Liver (tissue), 7 donors: ENCODE measurements at regions not wholly inside any gene's neighbourhood (a gene's known extent, or its start where the extent isn't known, plus 50 kb on each side); places are given as distances from the start of the nearest gene placed in this dataset.

Source experiments
- DNase-seq: peaks from one replicate; pipeline ENCODE4 v3.0.0-alpha.2; 2017; ENCODE audit warnings: low spot score
- H3K27ac ChIP-seq, 2 donors: one replicate each; pipeline ENCODE4 v1.7.0; 2013; ENCODE audit warnings: inconsistent platforms in 2 of 2, low read length in 2 of 2, control low read depth in 1 of 2, low read depth in 1 of 2, mild to moderate bottlenecking in 1 of 2
- H3K27me3 ChIP-seq, 4 donors: one replicate each; pipeline versions ENCODE4 v1.6.1 to v1.7.0; 2013; ENCODE audit warnings: low read length in 3 of 4, inconsistent platforms in 1 of 4, mild to moderate bottlenecking in 1 of 4, moderate library complexity in 1 of 4; ENCODE audit not compliant: control insufficient read depth in 4 of 4, insufficient read depth in 4 of 4
- H3K36me3 ChIP-seq, 4 donors: one replicate each; pipeline versions ENCODE4 v1.6.1 to v1.7.0; 2013; ENCODE audit warnings: low read length in 3 of 4, mild to moderate bottlenecking in 3 of 4, low read depth in 1 of 4, moderate library complexity in 1 of 4; ENCODE audit not compliant: control insufficient read depth in 4 of 4, insufficient read depth in 3 of 4
- H3K4me1 ChIP-seq, 4 donors: one replicate each; pipeline versions ENCODE4 v1.6.1 to v1.7.0; 2013; ENCODE audit warnings: low read length in 3 of 4, mild to moderate bottlenecking in 3 of 4, moderate library complexity in 1 of 4; ENCODE audit not compliant: control insufficient read depth in 4 of 4, insufficient read depth in 4 of 4
- H3K4me3 ChIP-seq, 3 donors: one replicate each; pipeline versions ENCODE4 v1.6.1 to v1.7.0; 2013; ENCODE audit warnings: low read length in 3 of 3, control low read depth in 1 of 3, low read depth in 1 of 3, mild to moderate bottlenecking in 1 of 3
- H3K9ac ChIP-seq, 2 donors: one replicate each; pipeline ENCODE4 v1.7.0; 2013; ENCODE audit warnings: low read length in 2 of 2, mild to moderate bottlenecking in 2 of 2, moderate library complexity in 2 of 2, control low read depth in 1 of 2, low read depth in 1 of 2
- H3K9me3 ChIP-seq, 4 donors: one replicate each; pipeline versions ENCODE4 v1.6.1 to v1.7.0; 2013; ENCODE audit warnings: low read length in 3 of 4; ENCODE audit not compliant: control insufficient read depth in 4 of 4
- EGR1 ChIP-seq, 2 donors: IDR thresholded peaks; 2 replicates each; pipeline ENCODE4 v1.6.1; 2016 to 2018; ENCODE audit warnings: antibody characterized with exemption in 2 of 2, low read depth in 2 of 2
- FOXA1 ChIP-seq: IDR thresholded peaks from 2 replicates; pipeline ENCODE4 v1.6.1; 2016; ENCODE audit warnings: antibody characterized with exemption
- FOXA2 ChIP-seq: IDR thresholded peaks from 2 replicates; pipeline ENCODE4 v1.6.1; 2016; ENCODE audit warnings: antibody characterized with exemption
- GABPA ChIP-seq, 2 donors: IDR thresholded peaks in 1 of 2; conservative IDR thresholded peaks in 1 of 2; 2 replicates each; pipeline ENCODE4 v1.6.1; 2016; ENCODE audit warnings: antibody characterized with exemption in 2 of 2, mild to moderate bottlenecking in 1 of 2, moderate library complexity in 1 of 2
- HNF4A ChIP-seq, 2 donors: conservative IDR thresholded peaks; 2 replicates each; pipeline ENCODE4 v1.6.1; 2016; ENCODE audit warnings: antibody characterized with exemption in 2 of 2, mild to moderate bottlenecking in 2 of 2
- HNF4G ChIP-seq: IDR thresholded peaks from 2 replicates; pipeline ENCODE4 v1.6.1; 2016; ENCODE audit warnings: antibody characterized with exemption
- JUND ChIP-seq, 2 donors: IDR thresholded peaks; 2 replicates each; pipeline ENCODE4 v1.6.1; 2016; ENCODE audit warnings: antibody characterized with exemption in 2 of 2
- NR2F2 ChIP-seq: IDR thresholded peaks from 2 replicates; pipeline ENCODE4 v1.6.1; 2016; ENCODE audit warnings: antibody characterized with exemption
- RAD21 ChIP-seq, 2 donors: IDR thresholded peaks; 2 replicates each; pipeline ENCODE4 v1.6.1; 2016; ENCODE audit warnings: antibody characterized with exemption in 2 of 2, mild to moderate bottlenecking in 2 of 2
- SP1 ChIP-seq: IDR thresholded peaks from 2 replicates; pipeline ENCODE4 v1.6.1; 2018; ENCODE audit warnings: antibody characterized with exemption, mild to moderate bottlenecking
- TAF1 ChIP-seq: conservative IDR thresholded peaks from 2 replicates; pipeline ENCODE4 v1.6.1; 2016; ENCODE audit warnings: antibody characterized with exemption, mild to moderate bottlenecking
- YY1 ChIP-seq: IDR thresholded peaks from 2 replicates; pipeline ENCODE4 v1.6.1; 2016; ENCODE audit warnings: antibody characterized with exemption, mild to moderate bottlenecking
- WGBS: extraction: QIAGEN DNeasy Blood & Tissue Kit; methylation state at CpG from one replicate; pipeline ENCODE4 v1.1.7; 2013; 5-methylcytosine and 5-hydroxymethylcytosine counted together
- TF ChIP-seq, protein P1 (sequence below): IDR thresholded peaks from 2 replicates; pipeline ENCODE4 v1.6.1; 2016; ENCODE audit warnings: antibody characterized with exemption
- TF ChIP-seq, protein P2 (sequence below): IDR thresholded peaks from 2 replicates; pipeline ENCODE4 v1.6.1; 2016; ENCODE audit warnings: antibody characterized with exemption
- TF ChIP-seq, protein P3 (sequence below): IDR thresholded peaks from 2 replicates; pipeline ENCODE4 v1.6.1; 2016; ENCODE audit warnings: antibody characterized with exemption
- TF ChIP-seq, protein P4 (sequence below): IDR thresholded peaks from 2 replicates; pipeline ENCODE4 v1.6.1; 2016; ENCODE audit warnings: antibody characterized with exemption, mild to moderate bottlenecking
- donor health status: healthy.
- donor health status: healthy.
- donor health status: healthy.
- donor health status: healthy.

DNA sequence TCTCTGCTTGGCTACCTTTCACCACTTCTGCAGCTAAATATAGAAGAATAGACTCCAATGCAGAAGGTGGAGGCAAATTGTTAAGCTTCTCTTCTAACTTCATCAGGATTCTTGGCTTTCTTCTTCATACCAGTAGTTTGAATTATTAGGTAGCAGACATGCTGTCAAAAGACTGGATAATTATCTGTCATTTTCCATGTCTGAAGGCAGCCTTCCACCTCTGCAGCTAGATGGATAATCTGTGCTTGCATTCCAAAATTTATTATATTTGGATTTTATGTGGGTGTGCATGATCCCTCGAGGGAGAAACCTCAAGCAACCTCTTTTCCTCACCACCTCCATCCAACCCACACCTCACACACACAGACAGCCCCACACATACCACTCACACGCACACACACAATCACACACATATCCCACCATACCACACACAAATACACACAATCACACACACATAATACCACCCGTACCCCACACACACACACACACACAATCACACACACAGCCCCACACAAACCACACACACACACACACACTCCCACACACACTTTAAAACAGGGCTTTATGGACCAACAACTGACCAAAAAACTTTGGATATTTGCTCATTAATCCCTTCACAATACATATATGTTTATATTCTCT, 145.0 kb downstream of the C7orf25 start:
- 64% methylated on average over 3 of the region's 3 CpGs for WGBS
- Histone ChIP-seq H3K36me3 (no peaks in the 10 kb centered on the region), H3K9ac (no peak overlapping the region), H3K9me3 (peaks cover 0 to 5% (median 0%) of the 10 kb centered on the region in 4 donors), H3K4me1 (no peaks in the 10 kb centered on the region), H3K27ac (no peak overlapping the region), H3K4me3 (no peak overlapping the region), H3K27me3 (peaks cover 0 to 2% (median 0%) of the 10 kb centered on the region in 4 donors)
- TF ChIP-seq YY1 (no peak), EGR1 (IDR thresholded peaks at IDR 0.05; ENCODE audit: low read depth in 2 of 2) (no peak)
- no peak for DNase-seq

DNA sequence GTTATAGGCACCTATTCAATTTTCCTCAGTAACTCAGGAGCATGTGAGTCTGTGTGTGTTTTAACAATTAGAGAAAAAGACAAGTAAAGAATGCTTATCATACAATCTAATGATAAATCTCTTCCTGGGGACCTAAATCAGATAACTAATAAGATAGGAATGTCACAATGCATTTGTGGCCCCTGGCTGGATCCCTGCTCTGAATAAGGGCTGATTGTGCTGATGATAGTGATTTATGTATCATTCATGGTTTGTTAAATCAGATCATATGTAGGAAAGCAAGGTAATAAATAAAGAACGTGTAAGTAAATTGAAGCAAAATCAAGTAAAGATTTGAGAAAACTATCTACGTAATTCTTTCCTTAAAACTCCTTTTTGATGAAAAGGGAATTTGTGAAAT, 145.9 kb downstream of the C7orf25 start:
- no peak overlapping the region for H3K4me3 ChIP-seq
- TF ChIP-seq SP1 (no peak), GABPA (IDR thresholded peaks at IDR 0.05 in 1 of 2, conservative IDR thresholded peaks at IDR 0.05 in 1 of 2) (no peak), HNF4G (no peak), EGR1 (IDR thresholded peaks at IDR 0.05; ENCODE audit: low read depth in 2 of 2) (no peak), HNF4A (conservative IDR thresholded peaks at IDR 0.05) (no peak), FOXA1 (no peak), JUND (IDR thresholded peaks at IDR 0.05) (no peak), FOXA2 (no peak)
- TF ChIP-seq, protein P1, sequence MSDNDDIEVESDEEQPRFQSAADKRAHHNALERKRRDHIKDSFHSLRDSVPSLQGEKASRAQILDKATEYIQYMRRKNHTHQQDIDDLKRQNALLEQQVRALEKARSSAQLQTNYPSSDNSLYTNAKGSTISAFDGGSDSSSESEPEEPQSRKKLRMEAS = no peak
- TF ChIP-seq, protein P2, sequence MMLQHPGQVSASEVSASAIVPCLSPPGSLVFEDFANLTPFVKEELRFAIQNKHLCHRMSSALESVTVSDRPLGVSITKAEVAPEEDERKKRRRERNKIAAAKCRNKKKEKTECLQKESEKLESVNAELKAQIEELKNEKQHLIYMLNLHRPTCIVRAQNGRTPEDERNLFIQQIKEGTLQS = no peak
- no peaks in the 10 kb centered on the region for H3K4me1 ChIP-seq
- 73% methylated on average over 2 of the region's 2 CpGs for WGBS
- no peak overlapping the region for H3K27ac ChIP-seq
- no peak overlapping the region for H3K9ac ChIP-seq
- H3K36me3 ChIP-seq = no peaks in the 10 kb centered on the region
- H3K27me3 ChIP-seq = peaks cover 0 to 2% (median 0%) of the 10 kb centered on the region in 4 donors
- DNase-seq = no peak
- H3K9me3 ChIP-seq = peaks cover 0 to 5% (median 0%) of the 10 kb centered on the region in 4 donors

DNA sequence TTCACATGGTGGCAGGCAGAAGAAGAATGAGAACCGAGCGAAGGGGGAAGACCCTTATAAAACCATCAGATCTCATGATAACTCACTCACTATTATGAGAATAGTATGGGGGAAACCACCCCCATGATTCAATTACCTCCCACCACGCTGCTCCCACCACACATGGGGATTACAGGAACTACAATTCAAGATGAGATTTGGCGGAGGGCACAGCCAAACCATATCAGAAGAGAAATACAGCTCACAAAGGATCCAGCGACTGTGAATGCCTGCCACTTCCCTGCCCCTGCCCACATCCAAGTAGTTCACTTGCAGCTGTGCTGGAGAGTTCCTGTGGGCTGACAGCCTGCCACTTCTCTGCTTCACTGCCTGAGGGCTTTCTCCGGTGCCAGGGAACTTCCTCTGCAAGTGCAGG, 148.7 kb downstream of the C7orf25 start:
- no peaks in the 10 kb centered on the region for H3K4me1 ChIP-seq
- no peaks in the 10 kb centered on the region for H3K36me3 ChIP-seq
- H3K4me3 ChIP-seq = no peak overlapping the region
- no peak overlapping the region for H3K9ac ChIP-seq
- H3K27ac ChIP-seq = no peak overlapping the region
- DNase-seq = no peak
- peaks cover 0 to 5% (median 4%) of the 10 kb centered on the region in 4 donors for H3K9me3 ChIP-seq
- peaks cover 0 to 2% (median 0%) of the 10 kb centered on the region in 4 donors for H3K27me3 ChIP-seq
- TF ChIP-seq, protein P3, sequence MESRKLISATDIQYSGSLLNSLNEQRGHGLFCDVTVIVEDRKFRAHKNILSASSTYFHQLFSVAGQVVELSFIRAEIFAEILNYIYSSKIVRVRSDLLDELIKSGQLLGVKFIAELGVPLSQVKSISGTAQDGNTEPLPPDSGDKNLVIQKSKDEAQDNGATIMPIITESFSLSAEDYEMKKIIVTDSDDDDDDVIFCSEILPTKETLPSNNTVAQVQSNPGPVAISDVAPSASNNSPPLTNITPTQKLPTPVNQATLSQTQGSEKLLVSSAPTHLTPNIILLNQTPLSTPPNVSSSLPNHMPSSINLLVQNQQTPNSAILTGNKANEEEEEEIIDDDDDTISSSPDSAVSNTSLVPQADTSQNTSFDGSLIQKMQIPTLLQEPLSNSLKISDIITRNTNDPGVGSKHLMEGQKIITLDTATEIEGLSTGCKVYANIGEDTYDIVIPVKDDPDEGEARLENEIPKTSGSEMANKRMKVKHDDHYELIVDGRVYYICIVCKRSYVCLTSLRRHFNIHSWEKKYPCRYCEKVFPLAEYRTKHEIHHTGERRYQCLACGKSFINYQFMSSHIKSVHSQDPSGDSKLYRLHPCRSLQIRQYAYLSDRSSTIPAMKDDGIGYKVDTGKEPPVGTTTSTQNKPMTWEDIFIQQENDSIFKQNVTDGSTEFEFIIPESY = no peak
- TF ChIP-seq, protein P1 = no peak
- TF ChIP-seq, protein P2 = no peak
- TF ChIP-seq, protein P4, sequence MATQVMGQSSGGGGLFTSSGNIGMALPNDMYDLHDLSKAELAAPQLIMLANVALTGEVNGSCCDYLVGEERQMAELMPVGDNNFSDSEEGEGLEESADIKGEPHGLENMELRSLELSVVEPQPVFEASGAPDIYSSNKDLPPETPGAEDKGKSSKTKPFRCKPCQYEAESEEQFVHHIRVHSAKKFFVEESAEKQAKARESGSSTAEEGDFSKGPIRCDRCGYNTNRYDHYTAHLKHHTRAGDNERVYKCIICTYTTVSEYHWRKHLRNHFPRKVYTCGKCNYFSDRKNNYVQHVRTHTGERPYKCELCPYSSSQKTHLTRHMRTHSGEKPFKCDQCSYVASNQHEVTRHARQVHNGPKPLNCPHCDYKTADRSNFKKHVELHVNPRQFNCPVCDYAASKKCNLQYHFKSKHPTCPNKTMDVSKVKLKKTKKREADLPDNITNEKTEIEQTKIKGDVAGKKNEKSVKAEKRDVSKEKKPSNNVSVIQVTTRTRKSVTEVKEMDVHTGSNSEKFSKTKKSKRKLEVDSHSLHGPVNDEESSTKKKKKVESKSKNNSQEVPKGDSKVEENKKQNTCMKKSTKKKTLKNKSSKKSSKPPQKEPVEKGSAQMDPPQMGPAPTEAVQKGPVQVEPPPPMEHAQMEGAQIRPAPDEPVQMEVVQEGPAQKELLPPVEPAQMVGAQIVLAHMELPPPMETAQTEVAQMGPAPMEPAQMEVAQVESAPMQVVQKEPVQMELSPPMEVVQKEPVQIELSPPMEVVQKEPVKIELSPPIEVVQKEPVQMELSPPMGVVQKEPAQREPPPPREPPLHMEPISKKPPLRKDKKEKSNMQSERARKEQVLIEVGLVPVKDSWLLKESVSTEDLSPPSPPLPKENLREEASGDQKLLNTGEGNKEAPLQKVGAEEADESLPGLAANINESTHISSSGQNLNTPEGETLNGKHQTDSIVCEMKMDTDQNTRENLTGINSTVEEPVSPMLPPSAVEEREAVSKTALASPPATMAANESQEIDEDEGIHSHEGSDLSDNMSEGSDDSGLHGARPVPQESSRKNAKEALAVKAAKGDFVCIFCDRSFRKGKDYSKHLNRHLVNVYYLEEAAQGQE = no peak
- no peak for TF ChIP-seq RAD21 (IDR thresholded peaks at IDR 0.05)
- TF ChIP-seq NR2F2 = no peak
- no peak for TF ChIP-seq TAF1
- TF ChIP-seq JUND (IDR thresholded peaks at IDR 0.05) = no peak
- no peak for TF ChIP-seq EGR1 (IDR thresholded peaks at IDR 0.05; ENCODE audit: low read depth in 2 of 2)
- TF ChIP-seq HNF4A (conservative IDR thresholded peaks at IDR 0.05) = no peak
- no peak for TF ChIP-seq FOXA1
- TF ChIP-seq FOXA2 = no peak
- 68% methylated on average over 6 of the region's 6 CpGs for WGBS
